H1 (cell line): ENCODE measurements at regions not wholly inside any gene's neighbourhood (a gene's known extent, or its start where the extent isn't known, plus 50 kb on each side); places are given as distances from the start of the nearest gene placed in this dataset.

Experiments used
- CTCF ChIA-PET: fragments of 300-600 bp; sonication (Branson Sonifier 250); formaldehyde crosslinking; loops from one replicate; lab custom pipeline; 2021; ENCODE audit not compliant: partially characterized antibody; lab: Charles Lee
- POLR2A ChIA-PET: fragments of 300-600 bp; sonication (Branson Sonifier 250); formaldehyde crosslinking; loops from one replicate; lab custom pipeline; 2021; ENCODE audit warnings: inconsistent platforms; ENCODE audit not compliant: partially characterized antibody; lab: Charles Lee
- DNase-seq, 2 experiments: peaks; one replicate each; pipeline versions ENCODE4 v3.0.0 to v3.0.0-alpha.2; 2010 to 2022; ENCODE audit warnings: low spot score in 2 of 2, low read depth in 1 of 2, mixed read lengths in 1 of 2
- FAIRE-seq: peaks from 2 replicates; lab custom pipeline; 2011; peaks lifted over from hg19 to GRCh38; lab: Jason Lieb, UNC
- H2AFZ ChIP-seq: 2 replicates; pipeline ENCODE4 v1.8.1; 2012; ENCODE audit warnings: low read length, inconsistent platforms
- H2AK5ac ChIP-seq: 2 replicates; pipeline ENCODE4 v1.6.1; 2013; ENCODE audit warnings: low read depth, low read length
- H2BK120ac ChIP-seq: replicated peaks from 2 replicates; pipeline ENCODE3; 2013; ENCODE audit warnings: low read depth, low read length, inconsistent platforms
- H2BK12ac ChIP-seq: 2 replicates; pipeline ENCODE4 v1.6.1; 2013; ENCODE audit warnings: low read depth, low read length
- H2BK15ac ChIP-seq: 2 replicates; pipeline ENCODE4 v1.6.1; 2013; ENCODE audit warnings: low read length
- H2BK20ac ChIP-seq: 2 replicates; pipeline ENCODE4 v1.6.1; 2013; ENCODE audit warnings: low read length
- H2BK5ac ChIP-seq: 2 replicates; pipeline ENCODE4 v1.6.1; 2013; ENCODE audit warnings: low read depth, low read length
- H3K14ac ChIP-seq: 2 replicates; pipeline ENCODE4 v1.6.1; 2013; ENCODE audit warnings: inconsistent platforms; ENCODE audit not compliant: insufficient read length
- H3K18ac ChIP-seq: 2 replicates; pipeline ENCODE4 v1.6.1; 2013; ENCODE audit warnings: low read length; ENCODE audit errors: extremely low read depth
- H3K23ac ChIP-seq: 2 replicates; pipeline ENCODE4 v1.6.1; 2013; ENCODE audit warnings: inconsistent platforms; ENCODE audit not compliant: insufficient read length
- H3K23me2 ChIP-seq: 2 replicates; pipeline ENCODE4 v1.6.1; 2013; ENCODE audit warnings: low read depth, low read length
- H3K27ac ChIP-seq: 2 replicates; pipeline ENCODE4 v1.6.1; 2011; ENCODE audit warnings: low read depth, low read length, inconsistent platforms
- H3K27me3 ChIP-seq, 4 experiments: replicated peaks in 1 of 4; 1 replicate in 1 of 4; 2 replicates in 3 of 4; pipeline versions ENCODE4 v1.6.1 to v1.8.1; 2011 to 2013; ENCODE audit warnings: low read length in 3 of 4, mild to moderate bottlenecking in 3 of 4, inconsistent platforms in 2 of 4, mixed read lengths in 2 of 4, moderate library complexity in 1 of 4; ENCODE audit not compliant: control insufficient read depth in 3 of 4, insufficient read depth in 3 of 4; ENCODE audit errors: extremely low read depth in 1 of 4
- H3K36me3 ChIP-seq, 4 experiments: 2 replicates each; pipeline versions ENCODE4 v1.6.1 to v1.8.1; 2011 to 2013; ENCODE audit warnings: mild to moderate bottlenecking in 4 of 4, low read length in 3 of 4, moderate library complexity in 2 of 4, control low read depth in 1 of 4, inconsistent platforms in 1 of 4; ENCODE audit not compliant: insufficient read depth in 4 of 4, control insufficient read depth in 2 of 4
- H3K4ac ChIP-seq: replicated peaks from 2 replicates; pipeline ENCODE3; 2013; ENCODE audit warnings: low read length, low read depth, mixed read lengths, inconsistent platforms; ENCODE audit not compliant: insufficient read length
- H3K4me1 ChIP-seq, 4 experiments: replicated peaks in 1 of 4; 1 replicate in 1 of 4; 2 replicates in 3 of 4; pipeline versions ENCODE4 v1.6.1 to v1.8.1; 2011 to 2013; ENCODE audit warnings: low read length in 3 of 4, inconsistent platforms in 2 of 4, mixed read lengths in 1 of 4; ENCODE audit not compliant: insufficient read depth in 4 of 4, control insufficient read depth in 3 of 4
- H3K4me2 ChIP-seq, 2 experiments: 2 replicates each; pipeline versions ENCODE4 v1.6.1 to v1.8.1; 2011 to 2013; ENCODE audit warnings: low read depth in 2 of 2, low read length in 2 of 2, control low read depth in 1 of 2, inconsistent platforms in 1 of 2, mild to moderate bottlenecking in 1 of 2; ENCODE audit not compliant: insufficient read depth in 1 of 2
- H3K4me3 ChIP-seq, 4 experiments: fragments of 200-600, 300-600 bp in 1 of 4; sonication (generic), shearing (Covaris generic), sonication (Bioruptor Twin) in 1 of 4; 2 replicates each; pipeline versions ENCODE4 v1.5.1 to v1.8.1; 2011 to 2016; ENCODE audit warnings: low read length in 4 of 4, low read depth in 3 of 4, control low read depth in 2 of 4, inconsistent platforms in 2 of 4, mild to moderate bottlenecking in 2 of 4, mixed read lengths in 1 of 4, moderate library complexity in 1 of 4; ENCODE audit not compliant: insufficient read depth in 2 of 4; ENCODE audit errors: extremely low read depth in 1 of 4
- H3K56ac ChIP-seq: replicated peaks from 2 replicates; pipeline ENCODE3; 2013; ENCODE audit warnings: low read depth, mild to moderate bottlenecking, mixed read lengths, low read length, inconsistent platforms; ENCODE audit not compliant: insufficient read length
- H3K79me1 ChIP-seq: 2 replicates; pipeline ENCODE4 v1.6.1; 2013; ENCODE audit warnings: low read depth, low read length, control low read depth
- H3K79me2 ChIP-seq, 2 experiments: 2 replicates each; pipeline versions ENCODE4 v1.6.1 to v1.8.1; 2012 to 2013; ENCODE audit warnings: low read length in 2 of 2, mild to moderate bottlenecking in 2 of 2, inconsistent platforms in 1 of 2; ENCODE audit not compliant: insufficient read depth in 2 of 2, control insufficient read depth in 1 of 2
- H3K9ac ChIP-seq, 4 experiments: replicated peaks in 1 of 4; 1 replicate in 1 of 4; 2 replicates in 3 of 4; pipeline versions ENCODE4 v1.6.1 to v1.8.1; 2011 to 2013; ENCODE audit warnings: low read depth in 3 of 4, low read length in 3 of 4, control low read depth in 2 of 4, mild to moderate bottlenecking in 2 of 4, moderate library complexity in 2 of 4, inconsistent platforms in 1 of 4; ENCODE audit errors: extremely low read depth in 1 of 4
- H3K9me3 ChIP-seq, 2 experiments: 2 replicates each; pipeline versions ENCODE4 v1.6.1 to v1.8.1; 2012 to 2013; ENCODE audit warnings: mild to moderate bottlenecking in 2 of 2, moderate library complexity in 2 of 2, control low read depth in 1 of 2, inconsistent platforms in 1 of 2, low read depth in 1 of 2, low read length in 1 of 2, mixed read lengths in 1 of 2; ENCODE audit not compliant: insufficient read depth in 2 of 2
- H4K20me1 ChIP-seq, 2 experiments: replicated peaks in 1 of 2; 2 replicates each; pipeline versions ENCODE3 to v1.8.1; 2011 to 2013; ENCODE audit warnings: inconsistent platforms in 2 of 2, low read length in 2 of 2, mild to moderate bottlenecking in 1 of 2; ENCODE audit not compliant: insufficient read depth in 2 of 2, control insufficient read depth in 1 of 2
- H4K5ac ChIP-seq: 2 replicates; pipeline ENCODE4 v1.6.1; 2013; ENCODE audit warnings: low read length, low read depth, mixed read lengths, inconsistent platforms; ENCODE audit not compliant: insufficient read length
- H4K8ac ChIP-seq: 2 replicates; pipeline ENCODE4 v1.8.0; 2013; ENCODE audit warnings: mild to moderate bottlenecking, moderate library complexity, low read length, inconsistent platforms; ENCODE audit not compliant: insufficient read depth; ENCODE audit errors: extremely low read depth
- H4K91ac ChIP-seq: replicated peaks from 2 replicates; pipeline ENCODE3; 2013; ENCODE audit warnings: low read length, mixed read lengths, inconsistent platforms; ENCODE audit not compliant: insufficient read length
- CBX8 ChIP-seq: fragments of 300-800, 300-1000 bp; sonication (generic); IDR thresholded peaks from 2 replicates; pipeline ENCODE4 v1.7.1; 2016; ENCODE audit warnings: low read depth, low read length, borderline replicate concordance
- E2F6 ChIP-seq: IDR thresholded peaks from 2 replicates; pipeline ENCODE4 v1.6.1; 2012; ENCODE audit warnings: inconsistent platforms
- JUND ChIP-seq: IDR thresholded peaks from 2 replicates; pipeline ENCODE4 v1.6.1; 2011; ENCODE audit warnings: mild to moderate bottlenecking, improper control_type of control experiment, low read length
- KDM1A ChIP-seq: fragments of 200-600, 300-600 bp; sonication (generic); IDR thresholded peaks from 2 replicates; pipeline ENCODE4 v1.7.1; 2016; ENCODE audit warnings: mild to moderate bottlenecking, low read length, borderline replicate concordance
- KDM5A ChIP-seq: fragments of 200-600 bp; IDR thresholded peaks from 2 replicates; pipeline ENCODE4 v1.7.1; 2012; ENCODE audit warnings: mild to moderate bottlenecking, low read length, inconsistent platforms, mixed read lengths
- MAFK ChIP-seq: IDR thresholded peaks from 2 replicates; pipeline ENCODE4 v1.6.1; 2012; ENCODE audit warnings: low read depth, mild to moderate bottlenecking, improper control_type of control experiment, low read length
- NANOG ChIP-seq: IDR thresholded peaks from 2 replicates; pipeline ENCODE4 v1.6.1; 2011; ENCODE audit warnings: low read length, low read depth, mild to moderate bottlenecking, inconsistent platforms; ENCODE audit not compliant: insufficient read depth, poor library complexity, severe bottlenecking
- RAD21 ChIP-seq, 2 experiments: IDR thresholded peaks in 1 of 2; conservative IDR thresholded peaks in 1 of 2; 2 replicates each; pipeline ENCODE4 v1.6.1; 2011; ENCODE audit warnings: low read depth in 2 of 2, low read length in 2 of 2, improper control_type of control experiment in 1 of 2, inconsistent platforms in 1 of 2, mild to moderate bottlenecking in 1 of 2, moderate library complexity in 1 of 2
- SAP30 ChIP-seq: fragments of 300-600 bp; sonication (generic); IDR thresholded peaks from 2 replicates; pipeline ENCODE4 v1.7.1; 2012; ENCODE audit warnings: low read length, moderate library complexity, mild to moderate bottlenecking, inconsistent platforms; ENCODE audit not compliant: insufficient read depth, insufficient replicate concordance
- SIN3A ChIP-seq, 2 experiments: IDR thresholded peaks in 1 of 2; conservative IDR thresholded peaks in 1 of 2; 2 replicates each; pipeline ENCODE4 v1.6.1; 2011 to 2012; ENCODE audit warnings: low read length in 2 of 2, improper control_type of control experiment in 1 of 2, low read depth in 1 of 2, mild to moderate bottlenecking in 1 of 2
- YY1 ChIP-seq: IDR thresholded peaks from 2 replicates; pipeline ENCODE4 v1.6.1; 2011; ENCODE audit warnings: low read depth, mild to moderate bottlenecking, low read length
- WGBS, 2 experiments: shearing (Covaris generic) in 1 of 2; methylation state at CpG; one replicate each; pipeline versions ENCODE4 v1.1.6 to v1.1.7; 2013 to 2015; ENCODE audit warnings: low lambda C conversion rate in 2 of 2, mixed read lengths in 2 of 2, inconsistent platforms in 1 of 2, low coverage in 1 of 2, missing lambda C conversion rate in 1 of 2; ENCODE audit not compliant: insufficient replicate concordance in 2 of 2, insufficient coverage in 1 of 2, insufficient read length in 1 of 2; ENCODE audit errors: extremely low coverage in 1 of 2, missing lambda C conversion rate in 1 of 2; 5-methylcytosine and 5-hydroxymethylcytosine counted together

- no peaks in the 10 kb centered on the region for H3K23me2 ChIP-seq
- H3K4ac ChIP-seq: no peak overlapping the region
- H4K91ac ChIP-seq: no peak overlapping the region
- H2BK20ac ChIP-seq: no peak overlapping the region
- no peak overlapping the region for H3K9ac ChIP-seq
- no peaks in the 10 kb centered on the region for H3K79me2 ChIP-seq
- no peaks in the 10 kb centered on the region for H3K79me1 ChIP-seq
- no peak overlapping the region for H3K4me3 ChIP-seq
- no peak overlapping the region for H3K18ac ChIP-seq
- peak in 1 of 2 experiments; percentile 37 for DNase-seq
- no peak overlapping the region for H2BK5ac ChIP-seq
- no peak overlapping the region for H2BK120ac ChIP-seq
- POLR2A ChIA-PET: no interaction called here
- H3K4me2 ChIP-seq: no peak overlapping the region
- 92% methylated on average over 25 of the region's 27 CpGs; no CpG with 5 or more reads in 1 of the 2 experiments for WGBS, 2 experiments
- H3K23ac ChIP-seq: no peak overlapping the region
- H3K9me3 ChIP-seq: no peaks in the 10 kb centered on the region
- H2AFZ ChIP-seq: no peak overlapping the region; the same call in 1 of the 2 replicates
- H4K8ac ChIP-seq: no peak overlapping the region
- no peak overlapping the region for H4K5ac ChIP-seq
- TF ChIP-seq RAD21 (IDR thresholded peaks at IDR 0.05 in 1 of 2, conservative IDR thresholded peaks at IDR 0.05 in 1 of 2; ENCODE audit: low read depth in 2 of 2, low read length in 2 of 2) (no peak), YY1 (no peak), SAP30 (no peak), KDM5A (no peak), MAFK (no peak), E2F6 (no peak), KDM1A (no peak), CBX8 (no peak), NANOG (no peak), JUND (no peak), SIN3A (conservative IDR thresholded peaks at IDR 0.05 in 1 of 2, IDR thresholded peaks at IDR 0.05 in 1 of 2; ENCODE audit: low read depth in 1 of 2, low read length in 2 of 2) (no peak)
- no peak overlapping the region for H3K27ac ChIP-seq
- H2BK12ac ChIP-seq: no peak overlapping the region
- FAIRE-seq: no peak
- no peak overlapping the region for H2AK5ac ChIP-seq
- no peaks in the 10 kb centered on the region for H3K27me3 ChIP-seq
- no peaks in the 10 kb centered on the region for H4K20me1 ChIP-seq
- H2BK15ac ChIP-seq: no peak overlapping the region
- no peak overlapping the region for H3K14ac ChIP-seq
- H3K36me3 ChIP-seq: no peaks in the 10 kb centered on the region
- H3K4me1 ChIP-seq: no peaks in the 10 kb centered on the region
- CTCF ChIA-PET: interaction anchor here (0.7 to 5.7 kb wide), 27 partner anchors 9 to 555 kb away, joined by 3 to 59 read pairs (median 6); no protein-coding TSS in a partner anchor
- no peak overlapping the region for H3K56ac ChIP-seq
Measured at GRCh38 chr20:23244156-23244915, 106.3 kb upstream of the NXT1 start.
